HG02852 (cell line): ENCODE measurements at regions not wholly inside any gene's neighbourhood (a gene's known extent, or its start where the extent isn't known, plus 50 kb on each side); places are given as distances from the start of the nearest gene placed in this dataset.

Experiments
- ATAC-seq: cut with Tn5 transposase; IDR thresholded peaks from one replicate; pipeline ENCODE4 v1.9.1; 2021; ENCODE audit warnings: mild to moderate bottlenecking, moderate library complexity; ENCODE audit not compliant: unreplicated experiment

GRCh38 chr7:46839651-46840050, 742.3 kb downstream of the TNS3 start:
- ATAC-seq = no peak

- no peak for ATAC-seq
Measured at GRCh38 chr7:46838463-46838862, 743.4 kb downstream of the TNS3 start.

GRCh38 chr7:46835556-46835955, 746.4 kb downstream of the TNS3 start:
- no peak for ATAC-seq

GRCh38 chr7:46834921-46835320, 747.0 kb downstream of the TNS3 start:
- no peak for ATAC-seq

GRCh38 chr7:46833197-46833596, 748.7 kb downstream of the TNS3 start:
- no peak for ATAC-seq

GRCh38 chr7:46832136-46832535, 749.8 kb downstream of the TNS3 start:
- ATAC-seq = no peak

- ATAC-seq = no peak
Measured at GRCh38 chr7:46819819-46820218, 762.1 kb downstream of the TNS3 start.

GRCh38 chr7:46814516-46815250, 767.2 kb downstream of the TNS3 start:
- no peak for ATAC-seq

GRCh38 chr7:46812101-46812675, 769.7 kb downstream of the TNS3 start:
- no peak for ATAC-seq

GRCh38 chr7:46811529-46811928, 770.4 kb downstream of the TNS3 start:
- no peak for ATAC-seq

- ATAC-seq = no peak
Measured at GRCh38 chr7:46810986-46811385, 770.9 kb downstream of the TNS3 start.

GRCh38 chr7:46809886-46810285, 772.0 kb downstream of the TNS3 start:
- ATAC-seq = no peak

GRCh38 chr7:46806856-46807255, 775.1 kb downstream of the TNS3 start:
- no peak for ATAC-seq

GRCh38 chr7:46802479-46802878, 779.4 kb downstream of the TNS3 start:
- no peak for ATAC-seq

- no peak for ATAC-seq
Measured at GRCh38 chr7:46791188-46791587, 790.7 kb downstream of the TNS3 start.

- no peak for ATAC-seq
Measured at GRCh38 chr7:46786995-46787394, 794.9 kb downstream of the TNS3 start.

- ATAC-seq = no peak
Measured at GRCh38 chr7:46786221-46786954, 795.5 kb downstream of the TNS3 start.

GRCh38 chr7:46784732-46785131, 797.2 kb downstream of the TNS3 start:
- no peak for ATAC-seq

- ATAC-seq = no peak
Measured at GRCh38 chr7:46781901-46782439, 799.9 kb downstream of the TNS3 start.

GRCh38 chr7:46776790-46777189, 805.1 kb downstream of the TNS3 start:
- ATAC-seq = no peak

- ATAC-seq = no peak
Measured at GRCh38 chr7:46775776-46776175, 806.1 kb downstream of the TNS3 start.

- ATAC-seq = no peak
Measured at GRCh38 chr7:46775020-46775419, 806.9 kb downstream of the TNS3 start.
